NCI-H526 treated with DMSO at 0.1 percent for 48 hours (cell line): ENCODE measurements at regions not wholly inside any gene's neighbourhood (a gene's known extent, or its start where the extent isn't known, plus 50 kb on each side); places are given as distances from the start of the nearest gene placed in this dataset.
"Not testable (repeated sequence)": the region's sequence is repeated elsewhere in the genome, so short reads cannot be mapped to it uniquely, and the experiment has no call there.

ENCODE experiments used
- DNase-seq: peaks from one replicate; lab custom pipeline; 2025; lab: John Stamatoyannopoulos, UW

DNA sequence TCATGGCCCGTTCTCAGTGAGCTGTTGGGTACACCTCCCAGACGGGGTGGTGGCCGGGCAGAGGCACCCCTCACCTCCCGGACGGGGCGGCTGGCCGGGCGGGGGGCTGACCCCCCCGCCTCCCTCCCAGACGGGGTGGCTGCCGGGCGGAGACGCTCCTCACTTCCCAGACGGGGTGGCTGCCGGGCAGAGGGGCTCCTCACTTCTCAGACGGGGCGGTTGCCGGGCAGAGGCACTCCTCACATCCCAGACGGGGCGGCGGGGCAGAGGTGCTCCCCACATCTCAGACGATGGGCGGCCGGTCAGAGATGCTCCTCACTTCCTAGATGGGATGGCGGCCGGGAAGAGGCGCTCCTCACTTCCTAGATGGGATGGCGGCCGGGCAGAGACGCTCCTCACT is 129.7 kb upstream of the DAAM1 start:
- not testable (repeated sequence) for DNase-seq

DNA sequence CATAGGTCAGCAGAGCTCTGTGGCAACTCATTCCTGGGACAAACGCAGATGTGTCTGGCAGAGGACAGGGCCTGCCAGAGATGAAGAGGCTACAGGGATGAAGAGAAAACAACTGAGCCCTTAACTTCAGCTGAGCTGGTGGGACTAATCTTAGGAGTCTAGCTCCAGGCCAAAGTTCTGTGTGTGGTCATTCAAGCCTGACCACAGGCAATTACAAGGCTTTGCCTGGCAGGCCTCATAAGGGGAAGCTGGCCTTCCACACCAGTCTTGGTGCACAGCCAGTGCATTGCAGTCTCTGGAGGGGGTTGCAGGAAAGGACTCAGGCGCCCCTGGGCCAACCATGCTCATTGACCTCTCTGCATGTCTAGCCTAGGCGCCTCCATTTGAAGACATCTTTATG is 127.6 kb upstream of the DAAM1 start:
- DNase-seq, result no peak

DNA sequence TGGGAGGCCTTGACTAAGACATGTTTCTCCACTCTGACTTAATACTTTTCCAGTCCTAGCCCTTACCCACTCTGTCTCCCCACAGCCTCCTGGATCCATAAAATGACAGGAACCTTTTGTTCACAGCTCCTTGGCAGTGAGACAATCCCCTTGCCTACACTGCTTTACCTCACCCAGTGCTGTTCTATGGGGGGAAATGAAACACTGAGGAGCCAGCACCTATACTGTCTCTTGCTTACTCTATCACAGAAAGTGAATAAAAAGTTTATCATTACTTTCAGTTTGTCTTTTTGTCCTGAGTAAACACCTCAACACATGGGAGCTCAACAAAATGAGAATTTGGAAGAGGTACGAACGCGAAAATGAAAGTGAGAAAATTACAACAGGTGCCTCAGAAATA is 127.2 kb upstream of the DAAM1 start:
- no peak for DNase-seq

DNA sequence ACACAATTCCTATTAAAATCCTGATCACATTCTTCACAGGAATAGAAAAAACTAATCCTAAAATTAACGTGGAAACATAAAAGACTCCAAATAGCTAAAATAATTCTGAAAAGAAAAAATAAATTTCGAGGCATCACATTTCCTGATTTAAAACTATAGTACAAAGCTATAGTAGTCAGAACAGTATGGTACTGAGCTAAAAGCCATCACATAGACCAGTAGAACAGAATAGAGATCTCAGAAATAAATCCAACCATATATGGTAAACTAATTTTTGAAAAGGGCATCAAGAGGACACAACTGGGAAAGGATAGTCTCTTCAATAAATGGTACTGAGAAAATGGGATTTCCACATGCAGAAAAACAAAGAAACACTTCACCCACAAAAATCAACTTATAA is 125.2 kb upstream of the DAAM1 start:
- DNase-seq, result no peak

DNA sequence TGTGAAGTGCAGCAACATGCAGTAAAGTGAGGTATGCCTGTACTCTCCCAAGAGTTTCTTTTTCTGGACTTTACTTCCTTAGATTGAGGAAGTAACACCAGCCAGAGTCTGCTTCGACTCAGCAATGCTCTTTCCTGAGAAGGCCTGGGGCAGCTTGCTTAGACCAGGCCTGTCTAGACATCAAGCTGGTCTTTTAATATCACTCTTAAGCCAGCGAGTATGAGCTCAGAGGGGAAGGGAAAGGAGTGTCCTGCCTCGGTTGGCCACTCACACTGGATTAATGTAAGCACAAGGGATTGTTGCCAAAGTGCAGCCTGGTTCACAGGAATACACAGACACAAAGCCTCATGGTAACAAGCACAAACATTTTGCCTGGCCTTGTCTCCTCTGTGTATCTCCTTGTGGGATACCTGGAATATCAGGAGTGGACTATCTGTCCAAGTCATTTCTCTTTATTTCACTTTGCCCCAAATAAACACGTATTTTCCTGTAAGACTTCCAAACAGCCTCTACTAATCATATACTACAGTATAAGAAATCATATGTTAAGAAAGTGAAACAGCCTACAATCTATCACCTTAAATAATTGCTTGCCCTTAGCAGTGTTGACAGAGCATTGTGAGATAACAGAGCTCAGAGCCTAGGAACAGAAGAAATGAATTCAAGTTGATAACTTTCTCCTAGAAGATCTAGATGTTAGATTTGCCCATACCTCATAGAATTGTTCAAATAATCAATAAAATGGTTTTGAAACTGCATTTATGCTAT is 121.2 kb upstream of the DAAM1 start:
- no peak for DNase-seq

DNA sequence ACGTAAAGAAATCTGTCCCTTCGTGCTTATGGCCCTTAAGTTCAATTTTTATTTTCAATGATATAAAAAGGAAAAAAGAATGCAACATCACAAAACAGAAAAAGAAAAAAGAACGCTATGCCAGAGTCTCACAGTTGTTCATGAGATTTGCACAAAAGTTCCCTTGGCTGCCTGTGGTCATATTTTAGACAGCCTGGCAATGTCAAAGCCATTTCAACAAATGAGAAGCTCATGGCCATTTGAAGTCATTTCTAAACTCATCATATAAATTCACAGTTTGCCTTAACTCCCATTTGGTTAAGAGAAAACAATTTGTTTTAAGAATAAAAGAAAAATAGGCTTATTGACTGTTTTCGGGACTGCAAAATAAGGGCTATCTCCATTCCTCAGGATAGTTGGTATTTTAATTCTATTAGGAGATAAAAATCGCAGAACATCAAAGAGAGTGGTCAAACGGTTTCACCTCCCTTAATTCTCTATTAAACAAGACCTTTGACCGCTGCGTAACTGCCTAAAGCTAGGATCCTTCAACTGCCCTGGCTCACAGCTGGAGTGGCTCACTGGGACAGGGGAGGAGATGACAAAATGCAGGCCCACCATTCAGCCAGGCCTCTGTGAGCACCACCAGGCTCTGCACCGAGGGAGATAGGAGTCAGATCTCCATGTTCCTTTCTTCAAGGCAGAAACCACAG is 119.2 kb upstream of the DAAM1 start:
- DNase-seq, result no peak

DNA sequence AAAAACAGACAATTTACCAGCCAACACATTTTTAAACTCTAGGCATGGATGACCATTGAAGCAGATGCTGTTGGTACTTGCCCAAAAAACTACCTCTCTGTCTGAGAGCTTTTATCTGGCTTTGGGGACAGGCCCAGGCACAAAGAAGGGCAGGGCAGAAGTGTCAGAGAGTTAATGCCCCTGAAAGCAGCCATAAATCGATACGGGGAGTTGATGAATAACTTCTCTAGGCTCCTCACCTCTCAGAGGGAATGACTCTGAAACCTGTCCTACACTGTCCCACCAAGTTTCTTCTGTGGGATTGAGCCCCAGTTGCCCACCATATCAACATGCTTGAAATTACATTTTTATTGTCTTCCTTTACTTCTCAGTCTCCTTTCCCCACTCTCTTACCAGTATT is 113.0 kb upstream of the DAAM1 start:
- no peak for DNase-seq

DNA sequence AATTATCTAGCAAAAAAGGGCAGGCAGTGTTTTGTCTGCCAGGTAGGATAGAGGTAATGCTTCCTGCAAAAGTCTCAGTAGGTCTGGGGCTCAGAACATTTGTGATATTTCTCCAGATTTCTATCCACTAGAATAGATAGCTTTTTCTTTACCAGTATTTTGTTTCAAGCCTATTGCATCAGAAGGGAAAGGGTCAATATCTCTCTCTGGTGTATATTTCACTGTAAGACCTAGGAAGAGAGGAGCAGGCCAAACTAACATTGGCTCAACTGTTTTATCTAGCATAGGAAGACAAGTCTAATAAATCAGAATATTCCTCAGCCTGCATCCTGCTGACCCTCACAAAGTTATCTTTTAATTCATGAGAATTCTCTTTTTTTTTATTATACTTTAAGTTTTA is 106.7 kb upstream of the DAAM1 start:
- no peak for DNase-seq

DNA sequence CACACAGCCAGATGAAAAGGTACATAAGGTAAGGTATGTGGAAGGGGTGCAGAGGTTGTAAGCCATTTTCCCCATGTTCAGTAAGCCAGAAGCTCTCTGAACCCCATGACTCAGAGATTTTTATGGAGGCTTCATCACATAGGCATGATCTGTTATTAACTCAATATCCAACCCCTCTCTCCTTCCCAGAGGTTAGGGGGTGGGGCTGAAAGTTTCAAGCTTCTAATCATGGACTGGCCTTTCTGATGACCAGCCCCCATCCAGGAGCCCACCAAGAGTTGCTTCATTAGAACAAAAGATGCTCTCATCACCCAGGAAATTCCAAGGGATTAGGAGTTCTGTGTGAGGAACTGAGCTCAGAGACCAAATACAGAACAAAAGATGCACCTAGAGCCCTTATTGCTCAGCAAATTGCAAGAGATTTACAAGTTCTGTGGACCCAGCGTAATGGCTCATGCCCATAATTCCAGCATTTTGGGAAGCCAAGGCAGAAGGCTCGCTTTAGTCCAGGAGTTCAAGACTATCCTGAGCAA is 103.2 kb upstream of the DAAM1 start:
- no peak for DNase-seq

DNA sequence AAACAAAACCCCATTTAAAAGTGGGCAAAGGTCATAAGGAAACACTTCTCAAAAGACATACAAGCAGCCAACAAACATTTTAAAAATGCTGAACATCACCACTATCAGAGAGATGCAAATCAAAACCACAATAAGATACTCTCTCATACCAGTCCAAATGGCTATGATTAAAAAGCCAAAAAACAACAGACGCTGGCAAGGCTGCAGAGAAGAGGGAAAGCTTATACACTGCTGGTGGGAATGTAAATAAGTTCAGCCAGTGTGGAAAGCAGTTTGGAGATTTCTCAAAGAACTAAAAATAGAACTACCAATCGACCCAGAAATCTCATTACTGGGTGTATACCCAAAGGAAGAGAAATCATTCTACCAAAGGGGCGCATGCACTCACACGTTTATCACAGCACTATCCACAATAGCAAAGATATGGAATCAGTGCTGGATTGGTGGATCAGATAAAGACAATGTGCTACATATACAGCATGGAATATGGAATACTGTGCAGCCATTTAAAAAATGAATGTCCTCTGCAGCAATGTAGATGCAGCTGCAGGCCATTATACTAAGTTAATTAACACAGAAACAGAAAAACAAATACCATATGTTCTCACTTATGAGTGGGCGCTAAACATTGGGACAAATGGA is 102.1 kb upstream of the DAAM1 start:
- peak; percentile 39 for DNase-seq

DNA sequence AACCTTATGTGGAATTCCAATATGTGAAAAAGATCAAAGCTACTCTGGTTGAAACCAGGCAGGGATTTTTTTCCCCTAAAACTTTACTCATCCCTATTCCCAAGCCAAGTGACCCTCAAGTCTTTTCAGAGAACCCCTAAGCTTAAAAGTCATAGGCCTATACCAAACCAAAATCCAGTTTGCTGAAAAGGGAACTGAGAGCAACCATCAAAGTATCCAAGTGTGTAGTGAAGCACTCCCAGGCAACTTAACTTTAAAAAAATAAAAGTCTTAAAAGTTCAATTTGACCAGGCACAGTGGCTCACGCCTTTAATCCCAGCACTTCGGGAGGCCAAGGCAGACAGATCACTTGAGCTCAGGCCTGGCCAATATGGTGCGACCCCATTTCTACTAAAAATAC is 101.2 kb upstream of the DAAM1 start:
- no peak for DNase-seq

DNA sequence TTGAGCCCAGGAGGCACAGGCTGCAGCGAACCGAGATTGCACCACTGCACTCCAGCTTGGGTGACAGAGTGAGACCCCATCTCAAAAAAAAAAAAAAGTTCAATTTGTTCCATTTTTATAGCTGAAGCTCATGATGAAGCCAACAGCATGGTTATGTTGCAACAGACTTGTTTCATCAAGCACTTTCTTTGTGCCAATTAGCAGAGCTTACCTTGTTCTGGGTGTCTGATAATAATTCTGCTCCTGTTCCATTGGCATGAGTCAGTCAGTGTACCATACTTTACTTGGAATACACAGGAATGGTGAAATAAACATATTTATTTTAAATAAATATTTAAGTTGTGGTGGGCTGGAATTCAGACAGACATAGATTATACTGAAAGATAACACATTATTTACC is 100.8 kb upstream of the DAAM1 start:
- no peak for DNase-seq

DNA sequence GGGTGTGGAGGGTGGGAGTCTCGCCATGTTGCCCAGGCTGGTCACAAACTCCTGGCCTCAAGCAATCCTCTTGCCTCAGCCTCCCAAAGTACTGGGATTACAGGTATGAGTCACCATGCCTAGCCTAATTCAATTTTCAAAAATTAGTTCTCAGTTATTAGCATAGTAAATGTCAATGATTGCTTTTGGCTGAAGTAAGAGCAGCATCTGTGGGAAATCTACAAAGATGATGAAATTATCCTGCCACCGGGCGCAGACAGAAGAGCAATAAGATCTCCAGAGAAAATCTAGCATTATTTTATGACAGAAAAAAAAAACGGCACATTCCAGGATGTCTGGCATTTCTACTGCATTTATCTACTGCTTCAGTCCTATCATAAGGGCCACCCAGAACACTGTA is 97.9 kb upstream of the DAAM1 start:
- no peak for DNase-seq

DNA sequence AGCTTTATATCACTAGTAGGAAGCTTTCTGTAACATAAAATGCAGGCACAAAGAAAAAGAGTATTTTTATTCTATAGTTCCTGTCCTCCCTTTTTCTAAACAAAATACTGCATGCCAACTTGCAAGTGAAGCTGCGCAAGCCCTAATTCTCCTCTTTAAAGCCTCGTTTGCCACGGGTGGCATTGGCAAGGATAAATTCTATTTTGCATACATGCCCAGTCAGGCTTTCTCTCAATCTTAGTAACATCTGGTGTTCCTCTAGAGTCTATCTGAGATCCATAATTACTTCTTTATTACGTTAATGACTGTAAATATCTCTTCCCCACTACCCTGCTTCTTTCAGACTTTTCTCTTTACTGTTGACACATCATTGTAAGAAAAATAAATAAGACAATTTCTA is 97.1 kb upstream of the DAAM1 start:
- DNase-seq, result no peak

DNA sequence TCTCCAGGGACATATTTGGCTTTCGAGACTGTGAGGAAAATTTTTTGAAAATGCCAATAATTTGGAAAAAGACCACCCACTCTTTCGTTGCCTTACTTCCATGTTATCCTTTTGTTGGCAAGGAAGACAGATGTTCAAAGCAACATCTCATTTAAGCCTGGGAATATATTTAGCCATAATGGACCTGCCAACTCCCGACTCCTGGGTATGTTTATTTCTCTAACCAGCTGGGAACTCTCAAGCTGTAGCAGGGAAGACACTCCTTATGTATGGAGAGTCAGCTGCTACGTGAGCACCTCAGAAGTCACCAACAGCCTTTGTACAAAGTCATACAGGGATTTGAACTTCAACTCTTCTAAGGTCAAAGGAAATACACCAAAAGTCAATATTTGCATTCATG is 96.5 kb upstream of the DAAM1 start:
- DNase-seq, result no peak

DNA sequence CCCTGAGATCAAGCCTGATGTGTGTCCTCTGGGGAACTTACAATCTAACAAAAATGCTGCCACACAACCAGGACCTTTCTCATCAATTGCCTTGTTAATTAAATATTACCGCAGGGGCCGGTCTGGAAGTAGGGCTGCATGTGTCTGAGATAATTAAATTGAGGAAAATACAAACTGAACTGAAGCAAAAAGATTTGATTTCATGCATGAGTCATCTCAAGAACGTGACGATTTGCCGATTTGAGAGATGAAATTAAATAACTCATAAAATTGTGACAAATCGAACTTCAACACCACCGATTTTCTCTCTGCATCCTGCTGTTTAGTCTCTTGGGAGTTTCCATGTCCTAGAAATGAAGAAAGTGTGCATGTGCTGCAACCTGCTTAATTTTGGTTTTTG is 94.6 kb upstream of the DAAM1 start:
- DNase-seq, result no peak

DNA sequence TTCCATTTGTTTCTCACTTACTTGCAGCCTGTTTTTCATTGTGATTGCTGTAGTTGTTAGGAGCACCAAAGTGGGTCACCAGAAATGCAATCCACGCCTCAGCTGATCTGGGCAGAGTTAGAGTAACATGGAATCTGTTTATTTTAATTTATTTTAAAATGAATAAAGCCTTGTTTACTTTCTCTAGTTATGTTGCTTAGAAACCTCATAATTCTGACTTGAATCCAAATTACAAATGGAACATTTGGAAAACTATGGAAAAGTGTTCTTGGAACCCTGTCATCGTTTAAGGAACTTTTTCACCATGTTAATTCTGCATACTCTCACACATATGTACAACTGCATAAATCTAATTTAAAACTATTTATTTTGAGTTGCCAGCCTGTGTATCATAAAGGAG is 92.2 kb upstream of the DAAM1 start:
- DNase-seq, result no peak

DNA sequence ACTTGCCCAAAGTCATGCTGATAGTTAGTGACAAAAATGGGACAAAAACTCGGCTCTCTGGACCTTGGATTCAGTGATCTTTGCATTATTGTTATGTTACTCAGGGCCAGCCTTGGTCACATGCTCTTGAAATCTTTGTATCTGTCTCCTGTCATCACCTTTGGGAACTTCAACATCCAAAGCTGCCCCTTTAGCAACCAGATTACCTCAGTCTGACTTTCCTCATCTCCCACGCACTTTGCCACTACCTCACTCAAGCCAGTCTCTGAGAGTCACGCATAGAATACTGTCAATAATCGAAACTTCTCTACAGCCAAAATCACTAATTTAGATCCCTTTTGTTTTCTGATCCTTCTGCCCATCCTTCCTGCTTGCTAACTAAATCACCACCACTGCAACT is 90.8 kb upstream of the DAAM1 start:
- DNase-seq, result no peak

DNA sequence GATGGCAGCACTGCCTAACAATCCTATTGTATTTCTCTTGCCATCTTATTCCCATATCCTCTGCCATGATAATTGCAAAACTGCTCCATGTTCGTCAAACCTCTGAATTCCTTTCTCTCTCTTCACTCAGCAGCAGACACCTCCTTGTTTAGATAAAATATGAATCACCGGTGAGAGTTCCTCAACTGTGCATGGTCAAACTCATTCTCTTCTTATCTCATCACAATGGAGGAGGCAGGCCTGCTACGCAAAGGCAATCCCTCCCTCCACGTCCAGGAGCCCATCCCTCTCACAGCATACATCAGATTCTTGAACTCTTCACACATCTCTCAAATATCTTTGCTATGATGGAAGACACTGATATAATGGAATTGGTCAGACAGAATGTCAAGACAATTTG is 90.1 kb upstream of the DAAM1 start:
- DNase-seq, result no peak

DNA sequence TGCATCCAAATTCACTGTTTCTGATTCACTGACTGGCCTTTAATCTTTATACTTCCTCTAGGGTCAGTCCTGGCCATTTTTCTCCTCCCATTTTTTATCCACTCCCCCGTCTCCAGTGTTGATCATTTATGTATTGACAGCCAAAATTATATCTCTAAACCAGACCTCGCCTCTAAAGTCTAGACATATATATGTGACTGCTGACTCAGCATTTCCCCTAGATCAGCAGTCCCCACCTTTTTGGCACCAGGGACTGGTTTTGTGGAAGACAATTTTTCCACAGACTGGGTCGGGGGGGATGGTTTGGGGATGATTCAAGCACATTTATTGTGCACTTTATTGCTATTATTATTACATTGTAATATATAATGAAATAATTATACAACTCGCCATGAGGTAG is 88.3 kb upstream of the DAAM1 start:
- DNase-seq, result no peak

DNA sequence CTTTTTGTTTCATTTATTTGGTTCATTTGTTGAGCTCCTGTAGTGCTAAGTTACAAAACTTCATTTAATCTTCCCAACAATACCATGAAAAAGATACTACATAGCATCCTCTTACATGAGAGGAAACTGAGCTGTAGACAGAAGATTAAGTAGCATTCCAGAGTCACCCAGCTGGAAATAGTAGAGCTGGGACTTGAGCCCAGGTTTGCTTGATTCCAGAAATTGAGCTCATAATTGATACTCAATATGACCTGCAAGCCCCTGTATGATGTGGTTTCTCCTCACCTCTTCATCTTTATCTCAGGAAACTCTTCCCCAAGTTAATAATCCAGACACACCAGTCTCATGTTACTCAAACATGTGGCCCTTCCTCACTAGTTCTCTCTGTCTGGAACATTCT is 87.0 kb upstream of the DAAM1 start:
- no peak for DNase-seq

DNA sequence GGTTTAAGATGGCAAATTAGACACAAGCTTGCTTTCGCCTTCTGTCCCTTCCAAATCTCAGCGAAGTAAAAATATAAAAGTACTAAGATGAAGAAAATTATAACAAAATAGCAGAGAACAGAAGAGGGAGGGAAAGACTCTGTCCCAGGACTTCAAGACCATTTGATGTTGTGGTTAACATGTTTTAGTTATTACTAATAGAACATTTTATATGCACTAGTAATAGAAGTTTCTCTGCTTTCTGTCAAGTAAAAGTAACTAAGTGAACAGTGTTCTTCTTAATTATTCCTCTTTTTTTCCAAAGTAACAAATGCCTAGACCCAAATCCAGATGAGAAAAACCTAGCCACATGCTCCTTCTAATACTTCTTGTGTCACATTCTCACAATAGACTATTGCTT is 85.1 kb upstream of the DAAM1 start:
- no peak for DNase-seq

DNA sequence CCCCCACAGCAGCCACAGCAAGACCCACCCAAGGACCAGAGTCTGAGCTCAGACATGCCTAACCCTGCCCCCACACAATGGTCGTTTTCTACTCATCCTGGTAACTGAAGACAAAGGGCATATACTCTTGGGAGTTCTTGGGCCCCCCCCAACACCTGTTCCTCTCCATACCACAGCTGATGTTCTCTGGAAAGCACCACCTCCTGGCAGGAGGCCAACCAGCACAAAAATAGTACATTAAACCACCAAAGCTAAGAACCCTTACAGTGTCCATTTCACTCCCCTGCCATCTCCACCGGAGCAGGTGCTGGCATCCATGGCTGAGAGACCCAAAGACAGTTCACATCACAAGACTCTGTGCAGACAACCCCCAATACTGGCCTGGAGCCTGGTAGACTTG is 80.6 kb upstream of the DAAM1 start:
- no peak for DNase-seq
